Subcutaneous abdominal adipose tissue (tissue), 5 donors: ENCODE measurements at regions not wholly inside any gene's neighbourhood (a gene's known extent, or its start where the extent isn't known, plus 50 kb on each side); places are given as distances from the start of the nearest gene placed in this dataset.

Experiments
- H3K27ac ChIP-seq: one replicate; pipeline ENCODE4 v1.7.0; 2013; ENCODE audit warnings: low read depth, mild to moderate bottlenecking, inconsistent platforms, low read length, moderate library complexity
- H3K27me3 ChIP-seq, 5 donors: one replicate each; pipeline ENCODE4 v1.7.0; 2013; ENCODE audit warnings: low read length in 5 of 5, inconsistent platforms in 1 of 5; ENCODE audit not compliant: control insufficient read depth in 5 of 5, insufficient read depth in 4 of 5
- H3K36me3 ChIP-seq, 5 donors: one replicate each; pipeline ENCODE4 v1.7.0; 2013; ENCODE audit warnings: low read length in 5 of 5; ENCODE audit not compliant: control insufficient read depth in 5 of 5, insufficient read depth in 5 of 5
- H3K4me1 ChIP-seq, 5 donors: one replicate each; pipeline ENCODE4 v1.7.0; 2013; ENCODE audit warnings: low read length in 5 of 5, mild to moderate bottlenecking in 3 of 5, moderate library complexity in 1 of 5; ENCODE audit not compliant: control insufficient read depth in 5 of 5, insufficient read depth in 5 of 5
- H3K4me3 ChIP-seq, 5 donors: one replicate each; pipeline ENCODE4 v1.7.0; 2013; ENCODE audit warnings: low read length in 5 of 5, low read depth in 1 of 5
- H3K9ac ChIP-seq, 5 donors: one replicate each; pipeline ENCODE4 v1.7.0; 2013; ENCODE audit warnings: low read length in 5 of 5, mild to moderate bottlenecking in 4 of 5, moderate library complexity in 3 of 5
- H3K9me3 ChIP-seq, 5 donors: one replicate each; pipeline ENCODE4 v1.7.0; 2013; ENCODE audit warnings: low read length in 5 of 5; ENCODE audit not compliant: control insufficient read depth in 5 of 5
- donor health status: healthy.
- donor health status: healthy.
- donor health status: healthy.
- donor health status: healthy.
- donor health status: healthy.

- Histone ChIP-seq H3K36me3 (no peaks in the 10 kb centered on the region), H3K4me1 (no peaks in the 10 kb centered on the region)
Measured at GRCh38 chr11:8340296-8340695, 76.6 kb upstream of the LMO1 start.

DNA sequence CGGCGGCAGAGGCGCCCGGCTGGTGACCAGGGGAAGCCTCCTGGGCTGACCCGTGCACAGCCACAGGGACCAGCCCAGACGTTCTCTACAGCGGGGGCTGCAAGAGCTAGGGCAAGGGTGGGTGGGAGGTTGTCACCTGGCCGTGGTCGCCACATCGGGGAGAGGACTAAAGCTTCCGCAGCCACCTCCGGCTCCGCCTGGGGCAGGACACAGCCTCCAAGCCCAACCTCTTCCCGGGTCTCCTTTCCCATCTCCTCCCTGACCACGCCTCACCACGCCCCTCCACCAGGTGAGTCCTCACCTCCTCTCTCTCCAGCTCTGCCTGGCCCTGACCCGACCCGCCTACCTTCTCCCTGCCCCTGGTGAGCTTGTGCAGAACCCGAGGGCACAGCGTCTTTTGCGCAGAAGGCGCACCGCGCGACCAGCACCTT lies 75.9 kb upstream of the LMO1 start:
- Histone ChIP-seq H3K4me3 (no peak overlapping the region), H3K36me3 (no peaks in the 10 kb centered on the region), H3K9me3 (no peaks in the 10 kb centered on the region), H3K9ac (no peak overlapping the region), H3K27ac (no peak overlapping the region), H3K4me1 (no peaks in the 10 kb centered on the region), H3K27me3 (peaks cover 0 to 15% (median 2%) of the 10 kb centered on the region in 5 donors)

More at GRCh38 chr11:8340296-8340695, 76.6 kb upstream of the LMO1 start:
- Histone ChIP-seq H3K9ac (no peak overlapping the region), H3K9me3 (no peaks in the 10 kb centered on the region), H3K27ac (no peak overlapping the region), H3K27me3 (peaks cover 0 to 10% (median 2%) of the 10 kb centered on the region in 5 donors), H3K4me3 (no peak overlapping the region)

GRCh38 chr11:8338138-8338537 lies 74.5 kb upstream of the LMO1 start:
- H3K27ac ChIP-seq, result no peak overlapping the region
- no peaks in the 10 kb centered on the region for H3K4me1 ChIP-seq
- no peaks in the 10 kb centered on the region for H3K9me3 ChIP-seq
- no peaks in the 10 kb centered on the region for H3K36me3 ChIP-seq
- no peak overlapping the region for H3K4me3 ChIP-seq
- H3K27me3 ChIP-seq, result peaks cover 0 to 12% (median 5%) of the 10 kb centered on the region in 5 donors
- H3K9ac ChIP-seq, result no peak overlapping the region

DNA sequence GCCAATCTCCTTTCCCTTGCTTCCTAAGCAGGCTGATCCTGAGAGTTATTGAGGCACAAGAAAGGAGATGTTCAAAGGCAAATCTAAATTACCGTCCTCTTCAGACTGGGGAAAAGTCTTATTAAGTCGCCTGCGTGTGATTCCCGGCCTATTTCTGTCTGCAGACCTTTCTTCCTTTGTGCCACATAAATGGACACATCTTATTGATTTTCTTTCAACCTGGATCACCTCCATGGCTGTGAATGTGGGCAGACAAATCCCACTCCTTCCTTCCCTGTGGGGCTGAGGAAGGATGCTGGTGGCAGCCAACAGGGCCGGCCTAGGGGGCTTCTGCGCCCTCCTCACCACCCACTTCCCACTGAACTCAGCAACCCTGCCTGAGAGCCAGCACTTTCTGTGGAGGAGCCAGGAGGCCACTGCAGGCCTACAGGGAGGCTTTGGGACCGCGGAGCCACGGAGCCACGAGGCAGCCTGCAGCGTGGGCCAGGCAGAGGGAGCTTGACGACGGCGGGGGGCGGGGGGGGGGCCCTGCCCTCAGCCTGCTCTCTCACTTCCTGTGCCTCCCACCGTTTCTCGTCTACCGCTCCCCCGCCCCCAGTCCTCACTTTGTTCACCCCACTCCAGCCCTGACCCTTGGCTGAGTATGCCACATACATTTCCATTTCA lies 73.6 kb upstream of the LMO1 start:
- Histone ChIP-seq H3K9me3 (no peaks in the 10 kb centered on the region), H3K4me1 (no peaks in the 10 kb centered on the region), H3K36me3 (no peaks in the 10 kb centered on the region), H3K27me3 (peaks cover 0 to 12% (median 5%) of the 10 kb centered on the region in 5 donors), H3K27ac (no peak overlapping the region), H3K9ac (no peak overlapping the region), H3K4me3 (no peak overlapping the region)

DNA sequence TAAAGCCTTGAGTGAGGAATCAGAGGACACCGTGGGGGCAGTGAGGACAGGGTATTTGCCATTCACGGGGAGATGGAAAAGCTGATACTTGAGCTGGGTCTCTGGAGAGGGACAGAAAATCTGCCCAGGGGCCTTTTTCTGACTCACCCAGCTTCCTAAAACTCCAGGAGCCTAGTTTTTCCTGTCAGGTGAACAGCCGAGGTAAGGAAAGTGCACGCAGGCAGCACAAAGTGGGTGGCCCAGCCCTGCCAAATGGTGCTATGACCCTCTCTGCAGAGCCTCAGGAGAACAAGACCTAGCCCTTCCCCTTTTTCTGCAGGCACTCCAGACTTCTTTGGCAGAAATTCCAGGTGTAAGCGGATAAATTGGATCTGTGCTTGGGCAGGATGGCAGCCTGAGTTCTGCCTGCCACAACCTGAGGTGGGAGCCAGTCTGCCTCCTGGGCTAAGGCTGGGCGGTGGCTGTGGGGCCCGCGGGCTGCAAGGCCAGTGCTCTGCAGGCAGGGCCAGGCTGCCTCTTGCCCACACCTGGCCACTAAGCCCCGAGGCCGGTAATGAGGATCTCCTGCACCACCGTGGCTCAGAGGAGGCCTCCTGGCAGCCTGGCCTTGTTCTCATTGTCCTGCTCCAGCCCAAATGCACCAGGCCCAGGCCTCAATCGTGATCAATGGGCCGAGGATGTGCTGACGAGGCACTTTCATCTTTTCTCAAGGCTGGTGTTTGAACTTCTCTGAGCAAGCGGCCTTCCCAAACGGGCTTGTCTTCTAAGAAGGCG lies 72.9 kb upstream of the LMO1 start:
- Histone ChIP-seq H3K27ac (no peak overlapping the region), H3K9me3 (no peaks in the 10 kb centered on the region), H3K4me1 (no peaks in the 10 kb centered on the region), H3K9ac (no peak overlapping the region), H3K36me3 (no peaks in the 10 kb centered on the region), H3K27me3 (peaks cover under 1 to 12% (median 5%) of the 10 kb centered on the region in 5 donors), H3K4me3 (no peak overlapping the region)

DNA sequence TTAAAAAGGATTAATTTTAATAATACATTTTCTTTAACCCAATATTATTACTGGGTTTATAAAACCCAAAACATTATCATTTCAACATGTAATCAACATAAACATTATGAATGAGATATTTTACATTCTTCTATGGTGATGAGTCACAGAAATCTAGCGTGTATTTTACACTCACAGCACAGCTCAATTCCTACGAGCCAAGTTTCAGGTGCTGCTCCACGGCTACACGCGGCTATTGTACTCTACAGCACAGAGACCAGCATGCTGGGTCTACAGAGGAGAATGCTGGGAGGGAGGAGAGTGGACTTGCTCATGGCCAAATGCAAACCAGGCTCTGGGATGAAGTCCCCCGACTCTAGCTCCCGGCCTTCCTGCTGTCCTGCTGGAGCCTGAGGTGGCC lies 72.0 kb upstream of the LMO1 start:
- H3K4me1 ChIP-seq, result peaks cover 0 to under 1% (median 0%) of the 10 kb centered on the region in 5 donors
- no peak overlapping the region for H3K9ac ChIP-seq
- H3K9me3 ChIP-seq, result no peaks in the 10 kb centered on the region
- no peak overlapping the region for H3K4me3 ChIP-seq
- H3K27ac ChIP-seq, result no peak overlapping the region
- no peaks in the 10 kb centered on the region for H3K36me3 ChIP-seq
- H3K27me3 ChIP-seq, result peaks cover 5 to 16% (median 7%) of the 10 kb centered on the region in 5 donors

- H3K4me1 ChIP-seq, result peaks cover 0 to 5% (median 0%) of the 10 kb centered on the region in 5 donors
- H3K4me3 ChIP-seq, result no peak overlapping the region
- no peak overlapping the region for H3K9ac ChIP-seq
- no peak overlapping the region for H3K27ac ChIP-seq
- peaks cover 6 to 16% (median 9%) of the 10 kb centered on the region in 5 donors for H3K27me3 ChIP-seq
- no peaks in the 10 kb centered on the region for H3K36me3 ChIP-seq
- H3K9me3 ChIP-seq, result no peaks in the 10 kb centered on the region
Measured at GRCh38 chr11:8335186-8335585, 71.5 kb upstream of the LMO1 start.

- Histone ChIP-seq H3K4me1 (peaks cover 0 to 14% (median 5%) of the 10 kb centered on the region in 5 donors), H3K27ac (no peak overlapping the region), H3K4me3 (no peak overlapping the region), H3K9me3 (no peaks in the 10 kb centered on the region), H3K27me3 (peaks cover 3 to 13% (median 9%) of the 10 kb centered on the region in 5 donors), H3K36me3 (no peaks in the 10 kb centered on the region), H3K9ac (no peak overlapping the region)
Measured at GRCh38 chr11:8333811-8334401, 70.2 kb upstream of the LMO1 start.

- no peak overlapping the region for H3K4me3 ChIP-seq
- H3K9me3 ChIP-seq, result no peaks in the 10 kb centered on the region
- peaks cover 0 to 19% (median 9%) of the 10 kb centered on the region in 5 donors for H3K4me1 ChIP-seq
- no peaks in the 10 kb centered on the region for H3K36me3 ChIP-seq
- H3K27me3 ChIP-seq, result peaks cover 3 to 13% (median 9%) of the 10 kb centered on the region in 5 donors
- H3K9ac ChIP-seq, result no peak overlapping the region
- no peak overlapping the region for H3K27ac ChIP-seq
Measured at GRCh38 chr11:8333376-8333775, 69.7 kb upstream of the LMO1 start.

DNA sequence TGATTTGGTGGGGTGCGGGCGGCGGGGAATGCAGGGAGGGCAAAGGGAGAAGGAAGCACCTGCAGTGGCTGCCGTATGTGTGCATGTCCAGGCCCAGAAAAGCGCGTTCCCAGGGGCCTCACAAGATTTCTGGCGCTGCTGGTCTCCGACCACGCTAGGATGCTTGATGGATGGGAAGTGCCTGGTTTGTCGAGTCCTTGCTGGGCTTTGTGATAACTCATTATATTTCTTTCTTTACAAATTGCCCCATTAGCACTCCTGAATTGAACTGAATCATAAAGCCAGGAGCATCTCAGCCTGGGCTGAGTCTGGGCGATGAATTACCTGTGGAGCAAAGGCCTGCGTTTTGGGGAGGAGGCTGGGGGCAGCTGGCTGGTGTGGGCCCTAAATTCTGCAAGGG lies 69.2 kb upstream of the LMO1 start:
- no peaks in the 10 kb centered on the region for H3K9me3 ChIP-seq
- no peak overlapping the region for H3K4me3 ChIP-seq
- H3K9ac ChIP-seq, result no peak overlapping the region
- H3K27ac ChIP-seq, result no peak overlapping the region
- H3K27me3 ChIP-seq, result peaks cover 3 to 12% (median 9%) of the 10 kb centered on the region in 5 donors
- H3K36me3 ChIP-seq, result no peaks in the 10 kb centered on the region
- H3K4me1 ChIP-seq, result peaks cover 1 to 24% (median 14%) of the 10 kb centered on the region in 5 donors
